RWPE1 (cell line): ENCODE measurements at regions not wholly inside any gene's neighbourhood (a gene's known extent, or its start where the extent isn't known, plus 50 kb on each side); places are given as distances from the start of the nearest gene placed in this dataset.

Experiments used
- CTCF ChIA-PET: fragments of 350-600 bp; sonication (Branson Sonifier 250); formaldehyde crosslinking; extraction: SDS; loops from one replicate; lab custom pipeline; 2021; lab: Yijun Ruan, JAX
- POLR2A ChIA-PET: fragments of 400-600 bp; formaldehyde crosslinking; extraction: SDS; loops from one replicate; lab custom pipeline; 2020; ENCODE audit warnings: antibody characterized with exemption; ENCODE audit not compliant: low non-redundant PET; lab: Yijun Ruan, JAX
- DNase-seq: peaks from one replicate; pipeline ENCODE4 v3.0.0; 2012; ENCODE audit warnings: low spot score
- H3K27ac ChIP-seq: fragments of 450-650 bp; 2 replicates; pipeline ENCODE4 v1.5.1; 2017
- CTCF ChIP-seq: fragments of 450-650 bp; conservative IDR thresholded peaks from 2 replicates; pipeline ENCODE4 v1.5.1; 2017; ENCODE audit warnings: low read depth, mild to moderate bottlenecking

GRCh38 chrX:25356456-25356855 lies 340.7 kb upstream of the ARX start:
- ChIA-PET POLR2A (no interaction called here), CTCF (no interaction called here)
- no peak for DNase-seq
- no peak for TF ChIP-seq CTCF
- H3K27ac ChIP-seq, result no peak overlapping the region

- CTCF ChIA-PET, result interaction anchor here (0.6 kb wide), 1 partner anchor 114 kb away, joined by 3 read pairs; no protein-coding TSS in a partner anchor
- TF ChIP-seq CTCF, result no peak
- no peak overlapping the region for H3K27ac ChIP-seq
- DNase-seq, result no peak
- POLR2A ChIA-PET, result no interaction called here
Observed at GRCh38 chrX:25344161-25344936, 328.6 kb upstream of the ARX start.

GRCh38 chrX:25343060-25343459 lies 327.3 kb upstream of the ARX start:
- no peak for DNase-seq
- CTCF ChIA-PET, result no interaction called here
- TF ChIP-seq CTCF, result no peak
- POLR2A ChIA-PET, result no interaction called here
- no peak overlapping the region for H3K27ac ChIP-seq

- ChIA-PET CTCF (interaction anchor here (0.6 kb wide), 1 partner anchor 45 kb away, joined by 3 read pairs; no protein-coding TSS in a partner anchor), POLR2A (no interaction called here)
- TF ChIP-seq CTCF, result no peak
- no peak for DNase-seq
- H3K27ac ChIP-seq, result no peak overlapping the region
Observed at GRCh38 chrX:25337841-25338240, 322.1 kb upstream of the ARX start.

- CTCF ChIA-PET, result no interaction called here
- H3K27ac ChIP-seq, result no peak overlapping the region
- TF ChIP-seq CTCF, result no peak
- POLR2A ChIA-PET, result no interaction called here
- DNase-seq, result no peak
Observed at GRCh38 chrX:25300994-25301393, 285.2 kb upstream of the ARX start.

- H3K27ac ChIP-seq, result no peak overlapping the region
- ChIA-PET CTCF (no interaction called here), POLR2A (no interaction called here)
- TF ChIP-seq CTCF, result no peak
- no peak for DNase-seq
Observed at GRCh38 chrX:25296850-25297249, 281.1 kb upstream of the ARX start.
